Activated CD4-positive, alpha-beta T cell treated with anti-CD3 and anti-CD28 coated beads, Interleukin-10, Interleukin-2, amounts not matched to agents 100 ng/mL and 50 ng/mL, durations not matched to agents 16 hours and 8 hours (primary cell): ENCODE measurements at regions not wholly inside any gene's neighbourhood (a gene's known extent, or its start where the extent isn't known, plus 50 kb on each side); places are given as distances from the start of the nearest gene placed in this dataset.
"Not testable (repeated sequence)": the region's sequence is repeated elsewhere in the genome, so short reads cannot be mapped to it uniquely, and the experiment has no call there.

Experiments used
- DNase-seq: peaks from one replicate; pipeline ENCODE4 v3.0.0-alpha.2; 2020

GRCh38 chrX:41005445-41005992 is 79.7 kb upstream of the USP9X start:
- no peak for DNase-seq

- peak; percentile 72 for DNase-seq
Observed at GRCh38 chrX:41009850-41010846, 75.1 kb upstream of the USP9X start.

- peak; percentile 69 for DNase-seq
Observed at GRCh38 chrX:41014776-41015360, 70.4 kb upstream of the USP9X start.

- DNase-seq, result not testable (repeated sequence)
Observed at GRCh38 chrX:41017785-41018184, 67.5 kb upstream of the USP9X start.

- not testable (repeated sequence) for DNase-seq
Observed at GRCh38 chrX:41018391-41019040, 66.7 kb upstream of the USP9X start.

GRCh38 chrX:41019041-41019392 is 66.2 kb upstream of the USP9X start:
- DNase-seq, result no peak

GRCh38 chrX:41022566-41022965 is 62.7 kb upstream of the USP9X start:
- DNase-seq, result peak; percentile 35

GRCh38 chrX:41023098-41023497 is 62.1 kb upstream of the USP9X start:
- no peak for DNase-seq

- DNase-seq, result not testable (repeated sequence)
Observed at GRCh38 chrX:41024335-41024734, 60.9 kb upstream of the USP9X start.

- DNase-seq, result no peak
Observed at GRCh38 chrX:41024755-41025154, 60.5 kb upstream of the USP9X start.

GRCh38 chrX:41025926-41026701 is 59.1 kb upstream of the USP9X start:
- DNase-seq, result no peak

GRCh38 chrX:41026702-41027078 is 58.6 kb upstream of the USP9X start:
- no peak for DNase-seq

- no peak for DNase-seq
Observed at GRCh38 chrX:41029332-41029731, 55.9 kb upstream of the USP9X start.

GRCh38 chrX:41031256-41031967 is 53.8 kb upstream of the USP9X start:
- DNase-seq, result no peak

- DNase-seq, result no peak
Observed at GRCh38 chrX:41033299-41033698, 51.9 kb upstream of the USP9X start.

- DNase-seq, result not testable (repeated sequence)
Observed at GRCh38 chrX:41034902-41035301, 50.3 kb upstream of the USP9X start.
